ENCODE measurements at regions not wholly inside any gene's neighbourhood (a gene's known extent, or its start where the extent isn't known, plus 50 kb on each side); places are given as distances from the start of the nearest gene placed in this dataset.

DNA sequence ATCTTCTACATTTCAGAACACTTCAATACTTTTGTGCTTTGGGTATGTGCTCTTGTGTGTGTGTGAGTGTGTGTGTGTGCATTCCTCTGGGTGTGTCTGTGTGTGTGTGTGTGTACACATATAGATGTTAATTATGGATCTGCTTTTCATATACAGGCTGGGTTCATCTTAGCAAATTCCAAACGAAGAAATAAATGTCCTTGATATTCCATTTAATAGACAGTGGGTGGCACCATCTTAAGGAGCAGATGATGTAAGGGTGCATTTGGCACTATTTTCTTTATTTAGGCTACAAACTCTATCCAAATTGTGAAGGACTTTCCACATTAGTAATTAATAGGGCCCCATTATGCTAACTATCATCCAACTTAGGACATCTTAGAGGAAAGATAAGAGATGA is 425.8 kb upstream of the POU3F3 start:
- H3K36me3 ChIP-seq (ENCODE audit: control insufficient read depth, insufficient read depth, low read length) = no peaks in the 10 kb centered on the region
- no peak overlapping the region for H3K4me2 ChIP-seq (ENCODE audit: low read length)
- H3K4me3 ChIP-seq (ENCODE audit: low read depth, low read length) = no peak overlapping the region
- no peaks in the 10 kb centered on the region for H3K79me2 ChIP-seq
- TF ChIP-seq, protein P1, sequence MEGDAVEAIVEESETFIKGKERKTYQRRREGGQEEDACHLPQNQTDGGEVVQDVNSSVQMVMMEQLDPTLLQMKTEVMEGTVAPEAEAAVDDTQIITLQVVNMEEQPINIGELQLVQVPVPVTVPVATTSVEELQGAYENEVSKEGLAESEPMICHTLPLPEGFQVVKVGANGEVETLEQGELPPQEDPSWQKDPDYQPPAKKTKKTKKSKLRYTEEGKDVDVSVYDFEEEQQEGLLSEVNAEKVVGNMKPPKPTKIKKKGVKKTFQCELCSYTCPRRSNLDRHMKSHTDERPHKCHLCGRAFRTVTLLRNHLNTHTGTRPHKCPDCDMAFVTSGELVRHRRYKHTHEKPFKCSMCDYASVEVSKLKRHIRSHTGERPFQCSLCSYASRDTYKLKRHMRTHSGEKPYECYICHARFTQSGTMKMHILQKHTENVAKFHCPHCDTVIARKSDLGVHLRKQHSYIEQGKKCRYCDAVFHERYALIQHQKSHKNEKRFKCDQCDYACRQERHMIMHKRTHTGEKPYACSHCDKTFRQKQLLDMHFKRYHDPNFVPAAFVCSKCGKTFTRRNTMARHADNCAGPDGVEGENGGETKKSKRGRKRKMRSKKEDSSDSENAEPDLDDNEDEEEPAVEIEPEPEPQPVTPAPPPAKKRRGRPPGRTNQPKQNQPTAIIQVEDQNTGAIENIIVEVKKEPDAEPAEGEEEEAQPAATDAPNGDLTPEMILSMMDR (IDR thresholded peaks at IDR 0.05) = no peak
- no peaks in the 10 kb centered on the region for H3K27me3 ChIP-seq (ENCODE audit: control insufficient read depth, insufficient read depth, low read length)
- H3K4me1 ChIP-seq = no peaks in the 10 kb centered on the region
- H2AFZ ChIP-seq = no peak overlapping the region
- no peak overlapping the region for H3K27ac ChIP-seq
- H3K9ac ChIP-seq = no peak overlapping the region
- H3K9me3 ChIP-seq (ENCODE audit: control insufficient read depth, low read length) = no peaks in the 10 kb centered on the region

- no peak overlapping the region for H3K4me3 ChIP-seq (ENCODE audit: low read depth, low read length)
Measured at GRCh38 chr2:104429639-104430358, 424.1 kb upstream of the POU3F3 start.

DNA sequence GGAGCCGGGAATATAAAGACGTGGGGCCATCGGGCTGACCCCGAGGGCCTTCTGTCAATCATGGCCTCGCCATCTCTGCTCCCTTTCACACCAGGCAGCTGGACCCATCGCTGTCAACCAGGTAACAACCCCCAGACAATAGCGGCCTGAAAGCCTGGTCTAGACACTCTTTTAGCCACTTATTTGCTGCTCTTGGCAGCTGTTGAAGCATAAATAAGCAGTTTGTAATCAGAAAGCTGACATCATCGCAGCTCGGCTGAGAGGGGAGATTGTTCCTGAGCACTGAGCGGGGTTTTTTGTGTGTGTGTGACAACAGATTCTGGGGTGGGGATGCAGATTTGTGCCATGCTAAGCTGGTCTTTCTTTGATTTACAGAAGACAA is 423.6 kb upstream of the POU3F3 start:
- no peaks in the 10 kb centered on the region for H3K4me1 ChIP-seq
- TF ChIP-seq, protein P1 (IDR thresholded peaks at IDR 0.05) = no peak
- H3K4me3 ChIP-seq (ENCODE audit: low read depth, low read length) = no peak overlapping the region
- no peaks in the 10 kb centered on the region for H3K27me3 ChIP-seq (ENCODE audit: control insufficient read depth, insufficient read depth, low read length)
- no peaks in the 10 kb centered on the region for H3K36me3 ChIP-seq (ENCODE audit: control insufficient read depth, insufficient read depth, low read length)
- H3K79me2 ChIP-seq = no peaks in the 10 kb centered on the region
- H2AFZ ChIP-seq = no peak overlapping the region
- no peak overlapping the region for H3K9ac ChIP-seq
- no peak overlapping the region for H3K4me2 ChIP-seq (ENCODE audit: low read length)
- H3K27ac ChIP-seq = no peak overlapping the region
- H3K9me3 ChIP-seq (ENCODE audit: control insufficient read depth, low read length) = no peaks in the 10 kb centered on the region

More at GRCh38 chr2:104429639-104430358, 424.1 kb upstream of the POU3F3 start:
- no peak overlapping the region for H3K27ac ChIP-seq
- H3K27me3 ChIP-seq (ENCODE audit: control insufficient read depth, insufficient read depth, low read length) = no peaks in the 10 kb centered on the region
- H3K9me3 ChIP-seq (ENCODE audit: control insufficient read depth, low read length) = no peaks in the 10 kb centered on the region
- H3K4me1 ChIP-seq = no peaks in the 10 kb centered on the region
- no peaks in the 10 kb centered on the region for H3K36me3 ChIP-seq (ENCODE audit: control insufficient read depth, insufficient read depth, low read length)
- TF ChIP-seq, protein P1 (IDR thresholded peaks at IDR 0.05) = no peak
- no peak overlapping the region for H2AFZ ChIP-seq
- no peak overlapping the region for H3K4me2 ChIP-seq (ENCODE audit: low read length)
- no peak overlapping the region for H3K9ac ChIP-seq
- H3K79me2 ChIP-seq = no peaks in the 10 kb centered on the region

DNA sequence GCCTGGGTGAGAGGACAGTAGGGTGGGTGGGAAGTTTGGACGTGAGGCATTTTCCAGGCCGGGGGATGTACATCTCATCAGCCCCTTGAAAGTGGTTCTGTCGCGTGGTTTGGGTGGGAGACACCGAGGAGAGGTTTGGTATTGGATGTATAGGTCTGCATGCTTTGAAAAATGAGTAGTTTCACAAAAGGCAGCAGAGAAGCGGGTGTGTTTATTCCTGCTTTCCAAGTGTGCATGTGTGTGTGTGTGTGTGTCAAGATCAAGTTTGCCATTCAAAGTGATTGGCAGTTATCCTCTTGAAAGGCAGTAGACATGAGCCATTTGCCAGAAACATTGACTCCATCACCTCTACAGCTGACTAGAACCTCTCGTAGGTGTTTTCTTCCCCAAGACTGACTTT is 423.1 kb upstream of the POU3F3 start:
- Histone ChIP-seq H3K36me3 (ENCODE audit: control insufficient read depth, insufficient read depth, low read length) (no peaks in the 10 kb centered on the region), H3K27ac (no peak overlapping the region), H3K4me2 (ENCODE audit: low read length) (no peak overlapping the region), H3K9me3 (ENCODE audit: control insufficient read depth, low read length) (no peaks in the 10 kb centered on the region), H3K79me2 (no peaks in the 10 kb centered on the region), H3K4me1 (no peaks in the 10 kb centered on the region), H3K9ac (no peak overlapping the region), H3K4me3 (ENCODE audit: low read depth, low read length) (no peak overlapping the region), H2AFZ (no peak overlapping the region), H3K27me3 (ENCODE audit: control insufficient read depth, insufficient read depth, low read length) (no peaks in the 10 kb centered on the region)
- TF ChIP-seq, protein P1 (IDR thresholded peaks at IDR 0.05) = no peak

GRCh38 chr2:104431701-104432121 is 422.2 kb upstream of the POU3F3 start:
- Histone ChIP-seq H3K27me3 (ENCODE audit: control insufficient read depth, insufficient read depth, low read length) (no peaks in the 10 kb centered on the region), H3K27ac (no peak overlapping the region), H3K9ac (no peak overlapping the region), H3K4me2 (ENCODE audit: low read length) (no peak overlapping the region), H3K36me3 (ENCODE audit: control insufficient read depth, insufficient read depth, low read length) (no peaks in the 10 kb centered on the region), H3K4me1 (no peaks in the 10 kb centered on the region), H2AFZ (no peak overlapping the region), H3K9me3 (ENCODE audit: control insufficient read depth, low read length) (no peaks in the 10 kb centered on the region), H3K79me2 (no peaks in the 10 kb centered on the region), H3K4me3 (ENCODE audit: low read depth, low read length) (no peak overlapping the region)
- TF ChIP-seq, protein P1 (IDR thresholded peaks at IDR 0.05) = no peak
